K562 (cell line): ENCODE measurements at regions not wholly inside any gene's neighbourhood (a gene's known extent, or its start where the extent isn't known, plus 50 kb on each side); places are given as distances from the start of the nearest gene placed in this dataset.

ENCODE experiments used
- ARHGAP35 ChIP-seq: fragments of 450-650 bp; IDR thresholded peaks from 2 replicates; pipeline ENCODE4 v1.6.1; 2018; ENCODE audit not compliant: partially characterized antibody
- BRCA1 ChIP-seq, 2 experiments: fragments of 450-650 bp in 1 of 2; sonication (generic) in 1 of 2; formaldehyde crosslinking in 1 of 2; IDR thresholded peaks; 2 replicates each; pipeline versions ENCODE4 v1.5.0 to v1.6.1; 2017 to 2020; ENCODE audit warnings: mild to moderate bottlenecking in 1 of 2, missing genetic modification reagents in 1 of 2
- FOXK1 ChIP-seq: sonication (generic); formaldehyde crosslinking; IDR thresholded peaks from 2 replicates; pipeline ENCODE4 v1.8.0; 2022; ENCODE audit warnings: missing genetic modification reagents, mild to moderate bottlenecking, borderline replicate concordance
- HNRNPL ChIP-seq: fragments of 200-400 bp; formaldehyde crosslinking; IDR thresholded peaks from 2 replicates; pipeline ENCODE4 v1.6.1; 2017; ENCODE audit warnings: low read depth, mild to moderate bottlenecking, low read length
- NFIX ChIP-seq: fragments of 250-450 bp; sonication (Bioruptor Pico); IDR thresholded peaks from 2 replicates; pipeline ENCODE4 v1.4.0; 2020; ENCODE audit warnings: low read depth, mild to moderate bottlenecking, moderate library complexity
- RAD21 ChIP-seq, 2 experiments: fragments of 250-450 bp in 1 of 2; fragments of 450-650 bp in 1 of 2; sonication (Bioruptor Pico) in 1 of 2; formaldehyde crosslinking in 1 of 2; IDR thresholded peaks in 1 of 2; conservative IDR thresholded peaks in 1 of 2; 2 replicates each; pipeline versions ENCODE4 v1.4.0 to v1.8.0; 2020 to 2022; ENCODE audit warnings: mild to moderate bottlenecking in 2 of 2, moderate library complexity in 1 of 2
- REST ChIP-seq, 2 experiments: fragments of 450-650 bp; formaldehyde crosslinking in 1 of 2; IDR thresholded peaks; 2 replicates each; pipeline versions ENCODE4 v1.4.0 to v1.6.1; 2014 to 2020; ENCODE audit warnings: mild to moderate bottlenecking in 2 of 2, borderline replicate concordance in 1 of 2, low read depth in 1 of 2
- SAP30 ChIP-seq: fragments of 200-600 bp; sonication (generic); IDR thresholded peaks from 2 replicates; pipeline ENCODE4 v1.6.1; 2012; ENCODE audit warnings: borderline replicate concordance, low read depth, mild to moderate bottlenecking, moderate library complexity, low read length, control low read depth, inconsistent platforms; ENCODE audit not compliant: insufficient read depth, poor library complexity, severe bottlenecking
- ZC3H8 ChIP-seq: fragments of 450-650 bp; IDR thresholded peaks from 2 replicates; pipeline ENCODE4 v1.6.1; 2017
- TF ChIP-seq, protein P1 (sequence below), 3 experiments: IDR thresholded peaks in 2 of 3; conservative IDR thresholded peaks in 1 of 3; 2 replicates each; pipeline ENCODE4 v1.5.1; 2011 to 2012; ENCODE audit warnings: low read length in 3 of 3, mild to moderate bottlenecking in 3 of 3, control low read depth in 2 of 3, improper control_type of control experiment in 1 of 3, inconsistent platforms in 1 of 3, low read depth in 1 of 3, mixed read lengths in 1 of 3, moderate library complexity in 1 of 3; ENCODE audit not compliant: insufficient read depth in 2 of 3

DNA sequence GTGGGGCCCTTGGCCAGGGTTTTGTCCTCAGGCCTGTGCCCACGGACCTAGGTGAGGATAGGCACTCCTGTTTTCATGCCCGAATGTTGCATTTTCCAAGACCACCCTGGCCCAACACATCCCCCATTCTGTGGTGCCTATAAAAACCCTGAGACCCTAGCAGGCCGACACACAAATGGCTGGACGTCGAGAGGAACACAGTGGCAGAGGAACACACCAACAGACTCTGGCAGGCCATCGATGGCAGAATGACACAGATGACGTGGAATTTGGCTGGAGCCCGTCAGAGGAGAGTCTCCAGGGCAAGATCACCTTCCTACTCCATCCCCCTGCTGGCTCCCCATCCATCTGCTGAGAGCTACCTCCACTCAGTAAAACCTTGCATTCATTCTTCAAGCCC is 898.8 kb downstream of the ANKRD7 start:
- no peak for TF ChIP-seq NFIX (CRISPR knock-in tag)
- TF ChIP-seq, protein P1, sequence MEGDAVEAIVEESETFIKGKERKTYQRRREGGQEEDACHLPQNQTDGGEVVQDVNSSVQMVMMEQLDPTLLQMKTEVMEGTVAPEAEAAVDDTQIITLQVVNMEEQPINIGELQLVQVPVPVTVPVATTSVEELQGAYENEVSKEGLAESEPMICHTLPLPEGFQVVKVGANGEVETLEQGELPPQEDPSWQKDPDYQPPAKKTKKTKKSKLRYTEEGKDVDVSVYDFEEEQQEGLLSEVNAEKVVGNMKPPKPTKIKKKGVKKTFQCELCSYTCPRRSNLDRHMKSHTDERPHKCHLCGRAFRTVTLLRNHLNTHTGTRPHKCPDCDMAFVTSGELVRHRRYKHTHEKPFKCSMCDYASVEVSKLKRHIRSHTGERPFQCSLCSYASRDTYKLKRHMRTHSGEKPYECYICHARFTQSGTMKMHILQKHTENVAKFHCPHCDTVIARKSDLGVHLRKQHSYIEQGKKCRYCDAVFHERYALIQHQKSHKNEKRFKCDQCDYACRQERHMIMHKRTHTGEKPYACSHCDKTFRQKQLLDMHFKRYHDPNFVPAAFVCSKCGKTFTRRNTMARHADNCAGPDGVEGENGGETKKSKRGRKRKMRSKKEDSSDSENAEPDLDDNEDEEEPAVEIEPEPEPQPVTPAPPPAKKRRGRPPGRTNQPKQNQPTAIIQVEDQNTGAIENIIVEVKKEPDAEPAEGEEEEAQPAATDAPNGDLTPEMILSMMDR (IDR thresholded peaks at IDR 0.05 in 2 of 3, conservative IDR thresholded peaks at IDR 0.05 in 1 of 3; ENCODE audit: insufficient read depth in 2 of 3, low read depth in 1 of 3, low read length in 3 of 3), result no peak
- TF ChIP-seq FOXK1, result no peak
- no peak for TF ChIP-seq SAP30
- no peak for TF ChIP-seq HNRNPL
- TF ChIP-seq RAD21 (CRISPR knock-in tag; conservative IDR thresholded peaks at IDR 0.05 in 1 of 2, IDR thresholded peaks at IDR 0.05 in 1 of 2), result no peak
- no peak for TF ChIP-seq ZC3H8
- TF ChIP-seq REST (IDR thresholded peaks at IDR 0.05; ENCODE audit: borderline replicate concordance), result no peak
- no peak for TF ChIP-seq REST (CRISPR knock-in tag; IDR thresholded peaks at IDR 0.05; ENCODE audit: low read depth)
- no peak for TF ChIP-seq BRCA1 (IDR thresholded peaks at IDR 0.05)
- no peak for TF ChIP-seq BRCA1 (CRISPR knock-in tag; IDR thresholded peaks at IDR 0.05)
- no peak for TF ChIP-seq ARHGAP35
